Neural crest cell (in vitro differentiated cells): ENCODE measurements at regions not wholly inside any gene's neighbourhood (a gene's known extent, or its start where the extent isn't known, plus 50 kb on each side); places are given as distances from the start of the nearest gene placed in this dataset.

Experiments
- DNase-seq: peaks from one replicate; pipeline ENCODE4 v3.0.0; 2021; ENCODE audit warnings: low read depth, mixed read lengths, low spot score
- H3K27ac Mint-ChIP-seq: one replicate; pipeline ENCODE4 v1.8.0; 2021; ENCODE audit warnings: mild to moderate bottlenecking, mixed read lengths; ENCODE audit not compliant: unreplicated experiment
- H3K27me3 Mint-ChIP-seq: 2 replicates; pipeline ENCODE4 v1.8.0; 2021; ENCODE audit warnings: low read depth, mild to moderate bottlenecking, mixed read lengths
- H3K36me3 Mint-ChIP-seq: 2 replicates; pipeline ENCODE4 v1.8.0; 2021; ENCODE audit warnings: low read depth, mild to moderate bottlenecking, mixed read lengths
- H3K4me1 Mint-ChIP-seq: 2 replicates; pipeline ENCODE4 v1.8.0; 2021; ENCODE audit warnings: mixed read lengths
- H3K4me3 Mint-ChIP-seq: one replicate; pipeline ENCODE4 v1.8.0; 2021; ENCODE audit warnings: mild to moderate bottlenecking, mixed read lengths
- H3K9me3 Mint-ChIP-seq: 2 replicates; pipeline ENCODE4 v1.8.0; 2021; ENCODE audit warnings: mixed read lengths
- CTCF ChIP-seq: fragments of 200-600 bp; sonication (generic); conservative IDR thresholded peaks from 2 replicates; pipeline ENCODE4 v1.5.0; 2021; ENCODE audit warnings: antibody characterized with exemption, mild to moderate bottlenecking

- Mint-ChIP-seq H3K4me1 (no peaks in the 10 kb centered on the region), H3K4me3 (no peak overlapping the region), H3K27ac (no peak overlapping the region), H3K36me3 (no peaks in the 10 kb centered on the region), H3K9me3 (peaks cover 2% of the 10 kb centered on the region), H3K27me3 (peaks cover 3% of the 10 kb centered on the region)
- DNase-seq: no peak
- no peak for TF ChIP-seq CTCF
These were observed 261.3 kb upstream of the MOCS1 start for GRCh38 chr6:40195428-40196134.

- DNase-seq: no peak
- TF ChIP-seq CTCF: no peak
- Mint-ChIP-seq H3K27ac (no peak overlapping the region), H3K9me3 (no peaks in the 10 kb centered on the region), H3K27me3 (peaks cover 3% of the 10 kb centered on the region), H3K36me3 (no peaks in the 10 kb centered on the region), H3K4me3 (no peak overlapping the region), H3K4me1 (no peaks in the 10 kb centered on the region)
These were observed 260.3 kb upstream of the MOCS1 start for GRCh38 chr6:40194447-40195170.

GRCh38 chr6:40192516-40192915 is 258.3 kb upstream of the MOCS1 start:
- Mint-ChIP-seq H3K27me3 (no peaks in the 10 kb centered on the region), H3K9me3 (no peaks in the 10 kb centered on the region), H3K4me3 (no peak overlapping the region), H3K27ac (no peak overlapping the region), H3K36me3 (no peaks in the 10 kb centered on the region), H3K4me1 (peaks cover 12% of the 10 kb centered on the region)
- DNase-seq: no peak
- TF ChIP-seq CTCF: no peak

GRCh38 chr6:40188931-40189330 is 254.7 kb upstream of the MOCS1 start:
- H3K36me3 Mint-ChIP-seq: peaks cover 4% of the 10 kb centered on the region
- no peak overlapping the region for H3K4me3 Mint-ChIP-seq
- H3K9me3 Mint-ChIP-seq: peaks cover 5% of the 10 kb centered on the region
- no peak for TF ChIP-seq CTCF
- peaks cover 12% of the 10 kb centered on the region for H3K4me1 Mint-ChIP-seq
- no peak for DNase-seq
- no peak overlapping the region for H3K27ac Mint-ChIP-seq
- H3K27me3 Mint-ChIP-seq: peaks cover 3% of the 10 kb centered on the region

GRCh38 chr6:40187535-40188144 is 253.4 kb upstream of the MOCS1 start:
- H3K4me1 Mint-ChIP-seq: peaks cover 12% of the 10 kb centered on the region
- H3K4me3 Mint-ChIP-seq: no peak overlapping the region
- peaks cover 14% of the 10 kb centered on the region for H3K9me3 Mint-ChIP-seq
- no peak for DNase-seq
- TF ChIP-seq CTCF: no peak
- H3K27ac Mint-ChIP-seq: no peak overlapping the region
- H3K27me3 Mint-ChIP-seq: peaks cover 3% of the 10 kb centered on the region
- peaks cover 15% of the 10 kb centered on the region for H3K36me3 Mint-ChIP-seq
